Glomerular visceral epithelial cell (primary cell): ENCODE measurements at regions not wholly inside any gene's neighbourhood (a gene's known extent, or its start where the extent isn't known, plus 50 kb on each side); places are given as distances from the start of the nearest gene placed in this dataset.

ENCODE experiments used
- DNase-seq: peaks from one replicate; pipeline ENCODE4 v3.0.0-alpha.2; 2016; ENCODE audit errors: extremely low spot score

GRCh38 chr2:133768256-133768655 lies 200.0 kb upstream of the NCKAP5 start:
- no peak for DNase-seq

GRCh38 chr2:133768658-133769435 lies 200.6 kb upstream of the NCKAP5 start:
- DNase-seq = no peak

- no peak for DNase-seq
Observed at GRCh38 chr2:133773854-133774653, 205.8 kb upstream of the NCKAP5 start.

- DNase-seq = no peak
Observed at GRCh38 chr2:133774654-133775015, 206.4 kb upstream of the NCKAP5 start.

- DNase-seq = no peak
Observed at GRCh38 chr2:133776936-133777573, 208.8 kb upstream of the NCKAP5 start.

- DNase-seq = peak; percentile 71
Observed at GRCh38 chr2:133777574-133777960, 209.3 kb upstream of the NCKAP5 start.

- DNase-seq = peak; percentile 92
Observed at GRCh38 chr2:133780099-133780996, 212.1 kb upstream of the NCKAP5 start.

GRCh38 chr2:133780997-133781513 lies 212.8 kb upstream of the NCKAP5 start:
- no peak for DNase-seq

- peak; percentile 46 for DNase-seq
Observed at GRCh38 chr2:133787207-133787606, 218.9 kb upstream of the NCKAP5 start.

- no peak for DNase-seq
Observed at GRCh38 chr2:133787651-133788050, 219.4 kb upstream of the NCKAP5 start.

GRCh38 chr2:133788386-133788785 lies 220.1 kb upstream of the NCKAP5 start:
- DNase-seq = no peak

GRCh38 chr2:133789743-133790142 lies 221.5 kb upstream of the NCKAP5 start:
- no peak for DNase-seq

- peak; percentile 50 for DNase-seq
Observed at GRCh38 chr2:133790711-133791110, 222.4 kb upstream of the NCKAP5 start.

GRCh38 chr2:133791191-133791590 lies 222.9 kb upstream of the NCKAP5 start:
- DNase-seq = peak; percentile 83

GRCh38 chr2:133792223-133792622 lies 224.0 kb upstream of the NCKAP5 start:
- no peak for DNase-seq

GRCh38 chr2:133794114-133794513 lies 225.9 kb upstream of the NCKAP5 start:
- DNase-seq = no peak

GRCh38 chr2:133801946-133802345 lies 233.7 kb upstream of the NCKAP5 start:
- no peak for DNase-seq

GRCh38 chr2:133802409-133803039 lies 234.3 kb upstream of the NCKAP5 start:
- DNase-seq = no peak

- no peak for DNase-seq
Observed at GRCh38 chr2:133806564-133806963, 238.3 kb upstream of the NCKAP5 start.

GRCh38 chr2:133809485-133809884 lies 241.2 kb upstream of the NCKAP5 start:
- no peak for DNase-seq

GRCh38 chr2:133810559-133810958 lies 242.3 kb upstream of the NCKAP5 start:
- DNase-seq = no peak
